Thyroid gland (tissue), 4 donors: ENCODE measurements at regions not wholly inside any gene's neighbourhood (a gene's known extent, or its start where the extent isn't known, plus 50 kb on each side); places are given as distances from the start of the nearest gene placed in this dataset.

Source experiments
- DNase-seq, 2 donors: peaks; one replicate each; pipeline ENCODE4 v3.0.0-alpha.2; 2019
- H3K27ac ChIP-seq, 3 donors: fragments of 200-600 bp; sonication (generic); 1 replicate in 2 of 3; 2 replicates in 1 of 3; pipeline ENCODE4 v1.5.1; 2016 to 2019; ENCODE audit warnings: mild to moderate bottlenecking in 1 of 3, moderate library complexity in 1 of 3
- H3K27me3 ChIP-seq: fragments of 200-600 bp; sonication (generic); one replicate; pipeline ENCODE4 v1.5.1; 2019
- H3K36me3 ChIP-seq, 2 donors: fragments of 200-600 bp; sonication (generic); one replicate each; pipeline ENCODE4 v1.5.1; 2016 to 2019
- H3K4me1 ChIP-seq, 2 donors: fragments of 200-600 bp; sonication (generic); one replicate each; pipeline ENCODE4 v1.5.1; 2017 to 2019
- H3K4me3 ChIP-seq, 3 donors: fragments of 200-600 bp; sonication (generic); replicated peaks in 1 of 3; 1 replicate in 2 of 3; 2 replicates in 1 of 3; pipeline ENCODE4 v1.5.1; 2016; ENCODE audit warnings: mild to moderate bottlenecking in 1 of 3
- H3K9me3 ChIP-seq: fragments of 200-600 bp; sonication (generic); one replicate; pipeline ENCODE4 v1.5.1; 2017
- POLR2A ChIP-seq, 2 donors: fragments of 450-650 bp; IDR thresholded peaks; one replicate each; pipeline ENCODE4 v1.6.1; 2017; ENCODE audit warnings: antibody characterized with exemption in 2 of 2, mild to moderate bottlenecking in 2 of 2, moderate library complexity in 1 of 2
- WGBS, 2 donors: methylation state at CpG; one replicate each; pipeline ENCODE4 v1.1.5; 2017; 5-methylcytosine and 5-hydroxymethylcytosine counted together
- intact Hi-C: fragments of 100-400 bp; cut with DNase I; formaldehyde crosslinking; loops from one replicate; pipeline ENCODE4 v1.15.1; 2023
- TF ChIP-seq, protein P1 (sequence below), 6 experiments: fragments of 200-600 bp in 3 of 6; fragments of 450-650 bp in 3 of 6; sonication (generic) in 3 of 6; IDR thresholded peaks; one replicate each; pipeline ENCODE4 v1.5.1; 2016 to 2019; ENCODE audit warnings: antibody characterized with exemption in 6 of 6, mild to moderate bottlenecking in 2 of 6, inconsistent platforms in 1 of 6, moderate library complexity in 1 of 6

DNA sequence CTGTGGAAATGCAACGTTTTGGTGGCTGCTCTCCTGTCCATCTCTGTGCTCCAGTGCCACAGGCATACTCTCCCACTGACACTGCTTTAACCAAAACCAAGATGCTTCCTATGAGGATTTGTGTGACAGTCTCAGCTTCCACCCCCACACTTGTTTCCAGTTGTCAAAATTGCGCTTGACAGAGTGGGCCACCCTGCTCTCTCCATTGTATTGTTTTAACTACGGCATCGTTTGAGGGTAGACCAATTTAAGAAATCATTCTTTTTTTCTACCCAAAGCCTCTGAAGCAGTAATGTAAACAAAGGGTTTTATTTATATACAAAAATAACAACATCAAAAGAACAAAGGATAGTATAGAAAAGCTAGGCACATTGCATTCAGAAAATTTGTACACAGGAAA lies 178.0 kb downstream of the INHBA start:
- H3K27me3 ChIP-seq, result no peaks in the 10 kb centered on the region
- no peak overlapping the region for H3K27ac ChIP-seq
- no peak for TF ChIP-seq POLR2A (IDR thresholded peaks at IDR 0.05)
- TF ChIP-seq, protein P1, sequence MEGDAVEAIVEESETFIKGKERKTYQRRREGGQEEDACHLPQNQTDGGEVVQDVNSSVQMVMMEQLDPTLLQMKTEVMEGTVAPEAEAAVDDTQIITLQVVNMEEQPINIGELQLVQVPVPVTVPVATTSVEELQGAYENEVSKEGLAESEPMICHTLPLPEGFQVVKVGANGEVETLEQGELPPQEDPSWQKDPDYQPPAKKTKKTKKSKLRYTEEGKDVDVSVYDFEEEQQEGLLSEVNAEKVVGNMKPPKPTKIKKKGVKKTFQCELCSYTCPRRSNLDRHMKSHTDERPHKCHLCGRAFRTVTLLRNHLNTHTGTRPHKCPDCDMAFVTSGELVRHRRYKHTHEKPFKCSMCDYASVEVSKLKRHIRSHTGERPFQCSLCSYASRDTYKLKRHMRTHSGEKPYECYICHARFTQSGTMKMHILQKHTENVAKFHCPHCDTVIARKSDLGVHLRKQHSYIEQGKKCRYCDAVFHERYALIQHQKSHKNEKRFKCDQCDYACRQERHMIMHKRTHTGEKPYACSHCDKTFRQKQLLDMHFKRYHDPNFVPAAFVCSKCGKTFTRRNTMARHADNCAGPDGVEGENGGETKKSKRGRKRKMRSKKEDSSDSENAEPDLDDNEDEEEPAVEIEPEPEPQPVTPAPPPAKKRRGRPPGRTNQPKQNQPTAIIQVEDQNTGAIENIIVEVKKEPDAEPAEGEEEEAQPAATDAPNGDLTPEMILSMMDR (IDR thresholded peaks at IDR 0.05), result no peak
- WGBS, 2 donors, result 42 to 45% methylated on average over 4 of the region's 4 CpGs
- no peak for DNase-seq
- H3K4me1 ChIP-seq, result no peaks in the 10 kb centered on the region
- H3K4me3 ChIP-seq, result no peak overlapping the region
- intact Hi-C loops, result no loop called here
- no peaks in the 10 kb centered on the region for H3K36me3 ChIP-seq
- no peaks in the 10 kb centered on the region for H3K9me3 ChIP-seq

DNA sequence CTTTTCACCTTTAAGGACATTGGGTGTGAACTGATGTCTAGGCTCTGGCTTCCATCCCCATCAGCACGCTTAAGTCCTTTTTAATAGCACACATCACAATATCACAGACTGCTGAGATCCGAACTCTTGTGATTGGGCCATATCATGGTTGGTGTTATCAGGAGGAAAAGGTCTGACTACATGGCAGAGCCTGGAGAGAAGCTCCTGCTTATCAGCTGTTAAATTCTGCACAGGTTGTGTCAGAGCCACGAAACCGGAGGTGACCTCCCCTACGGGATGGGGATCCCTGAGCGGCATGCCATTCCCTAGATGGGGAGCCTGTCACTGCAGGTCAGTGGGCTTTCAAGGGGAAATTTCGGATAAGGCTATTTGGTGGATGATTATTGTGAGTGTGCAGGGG lies 182.4 kb downstream of the INHBA start:
- WGBS, 2 donors, result 93 to 96% methylated on average over 7 of the region's 7 CpGs
- H3K9me3 ChIP-seq, result no peaks in the 10 kb centered on the region
- no peaks in the 10 kb centered on the region for H3K36me3 ChIP-seq
- no peak for DNase-seq
- H3K27ac ChIP-seq, result no peak overlapping the region
- no peaks in the 10 kb centered on the region for H3K4me1 ChIP-seq
- no peak overlapping the region for H3K4me3 ChIP-seq
- no peaks in the 10 kb centered on the region for H3K27me3 ChIP-seq
- TF ChIP-seq POLR2A (IDR thresholded peaks at IDR 0.05), result no peak
- TF ChIP-seq, protein P1 (IDR thresholded peaks at IDR 0.05), result no peak
- intact Hi-C loops, result no loop called here

DNA sequence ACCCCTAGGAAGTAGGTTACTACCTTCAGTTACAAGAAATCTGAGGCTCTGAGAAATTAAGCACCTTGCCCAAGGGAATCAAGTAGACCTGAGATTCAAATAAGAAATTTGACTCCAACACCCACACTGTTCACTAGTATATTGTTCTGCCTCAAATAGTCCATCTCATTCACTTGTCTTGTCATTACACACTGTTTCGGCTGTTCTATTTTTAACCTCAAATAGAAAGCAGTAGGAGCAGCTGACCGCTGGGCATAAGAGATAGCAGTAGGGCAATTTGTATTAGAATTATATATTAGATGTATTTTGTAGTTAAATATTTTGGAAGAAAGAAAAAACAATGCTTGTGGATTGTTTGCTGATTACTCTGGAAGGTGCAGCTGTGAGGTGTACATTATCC lies 185.1 kb downstream of the INHBA start:
- no peak for DNase-seq
- H3K4me3 ChIP-seq, result no peak overlapping the region
- H3K36me3 ChIP-seq, result no peaks in the 10 kb centered on the region
- intact Hi-C loops, result no loop called here
- H3K4me1 ChIP-seq, result no peaks in the 10 kb centered on the region
- no peak overlapping the region for H3K27ac ChIP-seq
- no peaks in the 10 kb centered on the region for H3K9me3 ChIP-seq
- H3K27me3 ChIP-seq, result no peaks in the 10 kb centered on the region
- 88 to 94% methylated on average over 2 of the region's 2 CpGs for WGBS, 2 donors
- no peak for TF ChIP-seq POLR2A (IDR thresholded peaks at IDR 0.05)
- TF ChIP-seq, protein P1 (IDR thresholded peaks at IDR 0.05), result no peak

DNA sequence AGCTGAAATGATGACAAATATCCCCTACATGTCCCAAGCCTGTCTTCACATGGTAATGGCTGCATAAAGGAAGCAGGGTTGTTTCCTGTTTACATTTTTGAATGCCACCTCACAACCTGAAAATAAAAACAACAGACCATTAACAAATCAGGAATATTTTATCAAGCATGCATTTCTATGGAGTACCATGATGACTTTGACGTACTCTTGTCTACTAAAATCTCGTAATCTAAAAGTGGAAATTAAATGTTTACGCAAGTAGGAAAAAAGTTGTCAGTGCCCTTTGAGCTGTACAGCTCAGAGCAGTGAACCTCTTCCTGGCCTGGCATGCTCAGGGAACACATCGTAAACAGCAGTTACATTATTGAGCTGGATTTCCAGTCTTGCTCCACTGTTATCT lies 194.1 kb downstream of the INHBA start:
- 83% methylated on average over 4 of the region's 4 CpGs for WGBS, 2 donors
- intact Hi-C loops, result no loop called here
- TF ChIP-seq POLR2A (IDR thresholded peaks at IDR 0.05), result no peak
- TF ChIP-seq, protein P1 (IDR thresholded peaks at IDR 0.05), result no peak
- Histone ChIP-seq H3K27me3 (no peaks in the 10 kb centered on the region), H3K9me3 (no peaks in the 10 kb centered on the region), H3K4me1 (no peaks in the 10 kb centered on the region), H3K4me3 (no peak overlapping the region), H3K27ac (no peak overlapping the region), H3K36me3 (no peaks in the 10 kb centered on the region)
- DNase-seq, result no peak

DNA sequence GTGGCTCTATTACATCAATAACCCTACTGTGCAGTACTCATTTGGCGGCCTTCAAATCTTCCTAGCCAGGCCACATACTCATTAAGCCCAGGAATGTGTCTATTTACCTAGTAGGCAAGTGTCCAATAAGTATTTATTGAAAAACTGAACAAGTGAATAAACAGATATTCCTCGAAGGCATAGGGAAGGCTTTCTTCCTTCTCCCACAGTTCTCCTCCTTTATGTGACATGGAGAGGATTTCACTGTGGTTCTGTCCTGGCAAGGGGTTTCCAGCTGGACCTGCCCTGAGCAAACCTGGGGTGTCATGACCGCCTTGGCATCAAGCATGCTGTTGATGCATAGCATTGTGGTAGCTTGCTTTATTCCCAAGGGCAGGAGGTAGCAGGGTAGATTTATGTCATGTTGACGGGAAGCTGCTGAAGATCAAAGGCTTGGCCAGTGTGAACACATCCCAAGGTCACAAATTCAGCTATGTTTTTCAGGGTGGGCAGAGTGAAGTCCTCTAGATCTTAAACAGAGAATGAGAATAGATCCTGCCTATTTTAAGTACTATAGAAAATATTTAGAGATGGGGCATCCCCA lies 195.1 kb downstream of the INHBA start:
- no peak overlapping the region for H3K4me3 ChIP-seq
- no peaks in the 10 kb centered on the region for H3K27me3 ChIP-seq
- TF ChIP-seq POLR2A (IDR thresholded peaks at IDR 0.05), result no peak
- TF ChIP-seq, protein P1 (IDR thresholded peaks at IDR 0.05), result no peak
- DNase-seq, result no peak
- H3K27ac ChIP-seq, result no peak overlapping the region
- no peaks in the 10 kb centered on the region for H3K4me1 ChIP-seq
- H3K9me3 ChIP-seq, result no peaks in the 10 kb centered on the region
- intact Hi-C loops, result no loop called here
- H3K36me3 ChIP-seq, result no peaks in the 10 kb centered on the region
- WGBS, 2 donors, result 84 to 89% methylated on average over 4 of the region's 4 CpGs
